Activated T-cell treated with anti-CD3 and anti-CD28 coated beads, Interleukin-2, amount 50 U/mL, for 72 hours (primary cell): ENCODE measurements at regions not wholly inside any gene's neighbourhood (a gene's known extent, or its start where the extent isn't known, plus 50 kb on each side); places are given as distances from the start of the nearest gene placed in this dataset.
"Not testable (repeated sequence)": the region's sequence is repeated elsewhere in the genome, so short reads cannot be mapped to it uniquely, and the experiment has no call there.

Source experiments
- ATAC-seq, 2 donors: fragments of 150-1000 bp; cut with Tn5 transposase; replicated peaks in 1 of 2; 2 replicates each; pipeline ENCODE4 v1.10.0; 2021; ENCODE audit warnings: moderate library complexity in 2 of 2, mild to moderate bottlenecking in 1 of 2
- DNase-seq, 2 donors: peaks; one replicate each; pipeline ENCODE4 v3.0.0; 2021 to 2022; ENCODE audit warnings: mixed read lengths in 1 of 2
- H3K27ac Mint-ChIP-seq: one replicate; pipeline ENCODE4 v1.8.0; 2022; ENCODE audit warnings: mild to moderate bottlenecking, moderate library complexity, mixed read lengths
- H3K27me3 Mint-ChIP-seq: one replicate; pipeline ENCODE4 v1.8.0; 2022; ENCODE audit warnings: low read depth, mixed read lengths
- H3K36me3 Mint-ChIP-seq, 2 donors: one replicate each; pipeline ENCODE4 v1.8.0; 2022; ENCODE audit warnings: mixed read lengths in 2 of 2, mild to moderate bottlenecking in 1 of 2; ENCODE audit not compliant: insufficient read depth in 2 of 2
- H3K4me1 Mint-ChIP-seq: one replicate; pipeline ENCODE4 v1.8.0; 2022; ENCODE audit warnings: low read depth, mixed read lengths
- H3K4me3 Mint-ChIP-seq, 2 donors: one replicate each; pipeline ENCODE4 v1.8.0; 2022; ENCODE audit warnings: mild to moderate bottlenecking in 2 of 2, mixed read lengths in 2 of 2, moderate library complexity in 2 of 2
- H3K9me3 Mint-ChIP-seq, 2 donors: one replicate each; pipeline ENCODE4 v1.8.0; 2022; ENCODE audit warnings: mixed read lengths in 2 of 2

DNA sequence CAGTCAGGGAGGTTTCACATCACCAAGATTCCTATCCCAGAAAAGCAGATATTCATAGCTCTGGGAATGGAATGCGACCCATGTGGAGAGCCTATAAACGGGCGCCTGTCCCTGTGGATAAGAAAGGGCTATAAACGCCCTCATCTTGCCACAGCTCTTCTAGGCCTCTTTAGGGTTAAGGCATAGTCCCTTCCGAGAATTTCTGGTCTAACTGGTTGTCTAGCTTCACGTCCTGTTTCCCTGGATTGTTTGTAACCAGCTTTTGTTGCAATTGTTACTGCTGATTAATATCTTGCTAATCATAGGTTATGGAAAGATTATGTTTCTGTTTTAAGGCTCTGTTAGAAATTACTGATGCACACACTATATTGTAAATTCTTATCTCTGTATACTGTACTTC is 537.6 kb upstream of the RAG2 start:
- not testable (repeated sequence) for ATAC-seq, H3K27me3 Mint-ChIP-seq, H3K4me3 Mint-ChIP-seq, H3K27ac Mint-ChIP-seq, H3K36me3 Mint-ChIP-seq, H3K4me1 Mint-ChIP-seq, DNase-seq
- H3K9me3 Mint-ChIP-seq = peaks cover 12 to 18% of the 10 kb centered on the region in 2 donors

DNA sequence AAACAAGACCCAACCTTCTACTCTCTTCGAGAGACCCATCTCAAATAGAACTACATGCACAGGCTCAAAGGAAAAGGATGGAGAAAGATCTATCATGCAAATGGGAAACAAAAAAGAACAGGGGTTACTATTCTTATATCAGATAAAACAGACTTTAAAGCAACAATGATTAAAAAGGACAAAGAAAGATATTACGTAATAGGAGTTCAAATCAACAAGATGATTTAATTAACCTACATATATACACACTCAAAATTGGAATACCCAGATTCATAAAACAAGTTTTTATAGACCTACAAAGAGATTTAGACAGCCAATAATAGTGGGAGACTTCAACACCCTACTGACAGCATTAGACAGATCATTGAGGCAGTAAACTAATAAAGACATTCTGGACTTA is 536.6 kb upstream of the RAG2 start:
- H3K27ac Mint-ChIP-seq = no peak overlapping the region

DNA sequence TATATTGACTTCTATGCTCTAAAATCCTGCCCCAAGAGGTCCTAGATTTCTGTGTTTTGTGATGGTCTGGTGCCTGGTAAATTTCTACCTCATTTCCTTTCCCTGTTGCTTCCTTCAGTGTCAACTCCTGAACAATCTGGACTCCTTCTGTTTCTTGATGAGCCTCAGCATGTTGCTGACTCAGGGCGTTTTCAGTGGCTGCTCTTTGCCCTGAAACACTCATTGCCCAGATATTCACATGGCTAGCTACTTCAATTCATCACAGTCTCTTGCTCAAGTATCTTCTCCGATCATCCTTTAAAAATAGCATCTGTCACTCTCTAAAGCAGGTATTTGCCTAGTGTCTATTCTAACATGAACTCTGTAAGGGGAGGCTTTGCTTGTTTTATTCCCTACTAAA is 526.3 kb upstream of the RAG2 start:
- Mint-ChIP-seq H3K27ac (no peak overlapping the region), H3K9me3 (peaks cover 3 to 10% of the 10 kb centered on the region in 2 donors), H3K27me3 (no peaks in the 10 kb centered on the region), H3K36me3 (no peaks in the 10 kb centered on the region), H3K4me1 (no peaks in the 10 kb centered on the region), H3K4me3 (no peak overlapping the region)
- no peak for DNase-seq
- no peak for ATAC-seq

More for the DNA sequence above, 536.6 kb upstream of the RAG2 start:
- no peaks in the 10 kb centered on the region for H3K27me3 Mint-ChIP-seq
- peaks cover 0 to 2% of the 10 kb centered on the region in 2 donors for H3K36me3 Mint-ChIP-seq
- H3K4me1 Mint-ChIP-seq = no peaks in the 10 kb centered on the region
- no peak overlapping the region for H3K4me3 Mint-ChIP-seq
- ATAC-seq (no peak), DNase-seq (no peak)
- H3K9me3 Mint-ChIP-seq = peaks cover 15 to 19% of the 10 kb centered on the region in 2 donors

DNA sequence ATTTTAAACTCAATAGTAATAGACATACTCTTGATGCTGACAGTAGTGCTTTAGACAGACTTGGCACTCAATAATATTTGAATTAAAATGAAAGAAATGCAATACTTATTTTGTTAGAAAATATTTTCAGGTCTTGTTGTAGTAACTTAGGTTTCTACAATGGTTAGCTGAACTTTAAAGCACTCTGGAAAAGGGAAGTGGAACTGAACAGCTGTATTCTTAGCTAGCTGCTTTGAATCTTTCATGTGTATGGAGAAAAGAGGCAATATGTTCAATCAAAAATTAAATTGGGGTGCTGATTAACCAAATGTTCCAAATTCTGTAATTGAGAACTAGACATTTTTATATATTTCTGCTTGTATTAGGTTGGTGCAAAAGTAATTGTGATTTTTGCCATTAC is 517.9 kb upstream of the RAG2 start:
- ATAC-seq (no peak), DNase-seq (no peak)
- Mint-ChIP-seq H3K36me3 (no peaks in the 10 kb centered on the region), H3K4me1 (no peaks in the 10 kb centered on the region), H3K4me3 (no peak overlapping the region), H3K9me3 (peaks cover 2 to 5% of the 10 kb centered on the region in 2 donors), H3K27ac (no peak overlapping the region), H3K27me3 (no peaks in the 10 kb centered on the region)

DNA sequence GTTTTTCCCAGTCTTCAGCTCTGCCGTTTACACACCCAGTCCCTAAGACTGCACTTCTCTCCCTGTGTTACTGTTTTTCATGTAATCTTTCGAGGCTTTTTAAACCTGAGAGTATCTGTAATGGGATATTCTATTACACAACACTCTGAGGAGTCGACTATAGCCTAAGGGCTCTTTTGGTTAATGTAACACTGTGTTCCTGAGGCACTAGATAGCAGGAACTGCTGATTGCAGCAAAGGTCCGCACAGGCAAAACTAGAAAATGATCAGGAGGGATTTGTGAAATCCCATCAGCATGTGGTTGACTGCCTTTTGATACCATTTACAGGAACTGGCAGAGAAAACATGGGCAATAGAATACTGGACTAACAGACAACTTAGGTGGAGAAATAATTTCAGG is 512.3 kb upstream of the RAG2 start:
- H3K27me3 Mint-ChIP-seq = no peaks in the 10 kb centered on the region
- DNase-seq (no peak), ATAC-seq (no peak)
- peaks cover 3 to 6% of the 10 kb centered on the region in 2 donors for H3K9me3 Mint-ChIP-seq
- no peak overlapping the region for H3K27ac Mint-ChIP-seq
- no peak overlapping the region for H3K4me3 Mint-ChIP-seq
- no peaks in the 10 kb centered on the region for H3K4me1 Mint-ChIP-seq
- H3K36me3 Mint-ChIP-seq = peaks cover 0 to 2% of the 10 kb centered on the region in 2 donors

DNA sequence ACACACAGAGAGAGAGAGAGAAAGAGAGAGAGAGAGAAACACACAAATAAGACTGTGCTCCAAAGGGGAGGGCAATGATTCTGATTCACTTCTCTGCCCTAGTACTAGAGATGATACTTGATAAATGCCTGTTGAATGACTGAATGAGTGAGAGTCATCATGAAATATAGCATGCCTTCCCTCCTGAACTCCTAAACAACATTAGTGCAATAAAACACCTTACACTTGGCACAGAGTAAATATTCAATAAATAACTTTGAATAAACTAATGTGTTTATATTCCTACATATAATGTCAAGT is 511.2 kb upstream of the RAG2 start:
- Mint-ChIP-seq H3K9me3 (peaks cover 3 to 6% of the 10 kb centered on the region in 2 donors), H3K4me3 (no peak overlapping the region), H3K36me3 (peaks cover 0 to 2% of the 10 kb centered on the region in 2 donors), H3K4me1 (no peaks in the 10 kb centered on the region), H3K27me3 (no peaks in the 10 kb centered on the region), H3K27ac (no peak overlapping the region)
- ATAC-seq (no peak), DNase-seq (no peak)

DNA sequence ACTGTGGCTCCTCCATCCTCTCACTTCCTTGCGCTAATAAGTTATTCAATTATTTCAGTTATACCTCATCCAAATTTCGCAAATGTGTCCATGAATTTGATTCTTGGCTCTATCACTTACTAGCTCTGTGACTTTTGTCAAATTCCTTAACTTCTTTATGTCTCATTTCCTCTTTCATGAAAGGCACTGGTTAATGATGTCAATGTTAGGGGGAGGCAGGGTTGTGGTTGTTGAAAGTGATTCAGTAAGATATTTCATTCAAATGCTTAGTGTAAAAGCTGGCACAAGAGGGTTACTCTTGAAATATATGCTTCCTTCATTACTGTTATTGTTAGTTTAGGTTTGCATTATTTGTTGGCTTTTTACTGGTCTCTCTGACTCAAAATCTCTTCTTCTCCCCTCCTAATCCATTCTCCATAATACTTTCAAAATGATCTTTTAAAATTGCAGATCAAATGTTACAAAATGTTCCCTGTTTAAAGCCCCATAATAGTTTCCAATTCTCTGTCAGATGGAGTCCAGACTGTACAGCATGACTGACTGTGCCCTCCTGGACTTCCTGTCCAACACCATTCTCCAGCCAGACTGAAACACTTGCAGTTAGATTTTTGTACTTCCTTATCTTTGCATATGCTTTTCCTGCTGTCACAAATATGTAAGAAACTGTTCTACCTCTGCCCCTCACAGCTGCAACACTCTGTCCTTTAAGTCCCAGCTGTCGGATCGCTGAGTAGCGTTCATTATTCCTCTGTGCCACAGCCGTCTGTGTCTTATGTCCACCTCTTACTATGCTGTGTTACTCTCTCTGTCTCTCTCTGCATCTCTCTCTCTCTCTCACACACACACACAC is 510.6 kb upstream of the RAG2 start:
- DNase-seq (no peak), ATAC-seq (no peak)
- peaks cover 0 to 2% of the 10 kb centered on the region in 2 donors for H3K36me3 Mint-ChIP-seq
- peaks cover 2 to 6% of the 10 kb centered on the region in 2 donors for H3K9me3 Mint-ChIP-seq
- H3K27ac Mint-ChIP-seq = no peak overlapping the region
- no peaks in the 10 kb centered on the region for H3K4me1 Mint-ChIP-seq
- no peak overlapping the region for H3K4me3 Mint-ChIP-seq
- H3K27me3 Mint-ChIP-seq = no peaks in the 10 kb centered on the region

DNA sequence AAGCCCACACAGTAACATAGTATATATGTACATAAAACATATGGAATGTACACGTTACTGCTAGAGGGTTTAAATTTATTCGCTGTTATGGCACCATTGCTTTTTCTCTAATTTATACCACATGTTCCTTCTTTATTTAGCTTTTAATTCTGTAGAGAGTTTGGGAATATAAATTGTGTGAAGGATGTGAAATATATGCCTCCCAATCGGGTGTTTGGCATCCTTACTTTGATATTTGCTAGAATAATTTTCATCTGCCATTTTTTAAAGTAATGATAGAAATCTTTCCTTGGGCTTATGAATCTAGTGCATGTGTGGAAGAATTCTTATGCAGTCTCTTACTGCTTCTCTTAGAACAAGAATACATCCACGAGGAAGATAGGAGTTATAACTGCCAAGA is 509.8 kb upstream of the RAG2 start:
- H3K27me3 Mint-ChIP-seq = no peaks in the 10 kb centered on the region
- H3K9me3 Mint-ChIP-seq = peaks cover 1 to 6% of the 10 kb centered on the region in 2 donors
- no peaks in the 10 kb centered on the region for H3K4me1 Mint-ChIP-seq
- H3K4me3 Mint-ChIP-seq = no peak overlapping the region
- ATAC-seq (no peak), DNase-seq (no peak)
- peaks cover 0 to 2% of the 10 kb centered on the region in 2 donors for H3K36me3 Mint-ChIP-seq
- H3K27ac Mint-ChIP-seq = no peak overlapping the region

DNA sequence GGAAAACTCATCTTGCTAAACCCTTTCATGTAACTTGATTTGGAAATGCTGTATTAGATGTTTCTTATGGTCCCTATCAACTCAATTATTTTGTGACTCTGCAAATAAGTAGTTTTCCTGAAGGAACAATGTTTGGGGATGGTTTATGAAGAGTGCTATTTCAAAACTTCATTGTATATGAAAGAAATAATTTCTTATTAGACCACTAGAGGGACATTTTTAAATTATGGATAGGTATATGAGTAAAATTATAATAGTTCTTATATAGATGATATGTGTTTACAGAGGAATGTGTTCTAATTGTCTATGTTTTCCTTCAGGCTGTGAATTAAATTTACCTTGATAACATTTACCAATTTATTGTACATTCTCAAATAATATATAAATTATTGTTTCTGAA is 509.4 kb upstream of the RAG2 start:
- no peaks in the 10 kb centered on the region for H3K4me1 Mint-ChIP-seq
- H3K36me3 Mint-ChIP-seq = peaks cover 0 to 2% of the 10 kb centered on the region in 2 donors
- ATAC-seq (no peak), DNase-seq (no peak)
- H3K9me3 Mint-ChIP-seq = peaks cover 1 to 6% of the 10 kb centered on the region in 2 donors
- no peaks in the 10 kb centered on the region for H3K27me3 Mint-ChIP-seq
- no peak overlapping the region for H3K27ac Mint-ChIP-seq
- H3K4me3 Mint-ChIP-seq = no peak overlapping the region

DNA sequence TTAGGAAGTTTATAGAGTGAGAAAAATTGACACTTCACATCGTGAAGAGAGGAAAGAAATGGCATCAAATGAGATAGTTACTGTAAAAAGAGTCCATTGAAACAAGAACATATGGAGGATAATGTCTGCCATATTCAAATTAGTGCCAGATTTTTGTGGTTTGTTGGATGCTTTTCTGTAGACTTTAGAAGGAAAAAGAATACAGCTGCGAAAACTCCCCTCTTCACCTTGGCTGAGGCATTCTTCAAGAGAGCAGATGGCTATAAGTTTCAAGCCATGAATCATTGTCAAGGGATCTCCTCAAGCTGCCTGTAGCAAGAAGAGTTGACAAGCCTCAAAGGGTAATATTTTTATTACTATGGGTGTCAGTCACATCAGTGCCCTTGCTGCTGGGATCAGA is 507.4 kb upstream of the RAG2 start:
- ATAC-seq (no peak), DNase-seq (no peak)
- H3K27me3 Mint-ChIP-seq = no peaks in the 10 kb centered on the region
- H3K9me3 Mint-ChIP-seq = peaks cover 0 to 6% of the 10 kb centered on the region in 2 donors
- no peak overlapping the region for H3K27ac Mint-ChIP-seq
- no peaks in the 10 kb centered on the region for H3K4me1 Mint-ChIP-seq
- no peak overlapping the region for H3K4me3 Mint-ChIP-seq
- H3K36me3 Mint-ChIP-seq = peaks cover 0 to 2% of the 10 kb centered on the region in 2 donors

DNA sequence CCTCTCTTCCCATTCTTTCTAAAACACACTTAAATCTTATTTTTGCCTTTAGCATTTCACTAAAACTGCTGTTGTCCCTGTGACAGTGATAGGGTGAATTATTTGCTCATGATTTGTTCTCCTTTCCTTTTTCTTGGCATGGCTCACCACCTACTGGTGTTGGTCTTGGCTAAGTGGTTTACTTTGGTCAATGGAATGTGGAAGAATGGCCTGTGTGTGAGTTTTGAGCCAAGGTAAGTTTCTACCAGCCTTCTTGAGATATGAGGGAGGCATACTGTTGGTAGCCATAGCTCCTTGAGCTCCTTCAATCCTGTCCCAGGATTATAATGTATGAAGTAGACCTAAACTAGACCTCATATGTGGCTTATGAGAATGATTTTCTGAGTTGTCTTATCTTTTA is 506.3 kb upstream of the RAG2 start:
- Mint-ChIP-seq H3K4me3 (no peak overlapping the region), H3K27me3 (no peaks in the 10 kb centered on the region), H3K4me1 (no peaks in the 10 kb centered on the region), H3K9me3 (peaks cover 0 to 6% of the 10 kb centered on the region in 2 donors), H3K27ac (no peak overlapping the region), H3K36me3 (peaks cover 0 to 2% of the 10 kb centered on the region in 2 donors)
- ATAC-seq = no peak
- DNase-seq = no peak

DNA sequence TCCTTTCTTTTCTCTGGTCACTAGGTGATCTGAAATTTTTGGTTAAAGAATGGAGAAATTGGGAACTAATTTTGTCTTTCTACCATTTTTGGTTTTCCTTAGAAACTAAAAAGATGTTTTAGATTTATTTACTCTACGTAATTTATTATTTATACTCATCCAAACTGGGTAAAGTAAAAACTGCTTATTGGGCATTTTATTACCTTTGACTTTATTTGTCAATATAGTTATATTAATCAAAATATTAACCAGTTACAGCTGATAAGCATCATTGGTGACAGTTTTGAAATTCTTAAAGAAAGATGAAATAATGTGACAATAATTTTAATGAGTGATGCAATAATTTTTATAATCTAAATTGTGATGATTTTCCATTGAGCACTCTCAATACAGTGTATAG is 502.0 kb upstream of the RAG2 start:
- H3K4me3 Mint-ChIP-seq = no peak overlapping the region
- H3K36me3 Mint-ChIP-seq = no peaks in the 10 kb centered on the region
- no peaks in the 10 kb centered on the region for H3K4me1 Mint-ChIP-seq
- H3K9me3 Mint-ChIP-seq = peaks cover 0 to 6% of the 10 kb centered on the region in 2 donors
- ATAC-seq = no peak
- H3K27ac Mint-ChIP-seq = no peak overlapping the region
- H3K27me3 Mint-ChIP-seq = no peaks in the 10 kb centered on the region
- DNase-seq = no peak

DNA sequence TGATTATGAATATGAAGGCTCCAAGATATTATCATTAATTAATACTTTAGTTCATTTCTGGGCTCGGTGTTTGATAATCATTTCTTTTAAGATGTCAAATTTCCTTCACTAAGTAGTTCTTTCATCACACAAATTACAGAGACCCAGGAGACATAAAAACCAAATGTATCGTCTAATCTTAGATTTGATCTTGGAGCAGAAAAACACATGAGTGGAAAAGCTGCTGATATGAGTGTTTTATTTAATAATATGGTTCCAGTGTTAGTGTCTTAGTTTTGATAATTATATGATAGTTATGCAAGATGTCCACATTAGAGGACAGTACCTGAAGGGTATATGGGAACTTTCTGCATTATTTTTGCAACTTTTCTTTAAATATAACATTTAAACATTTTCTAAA is 494.5 kb upstream of the RAG2 start:
- Mint-ChIP-seq H3K9me3 (peaks cover 4% of the 10 kb centered on the region in 2 donors), H3K4me1 (no peaks in the 10 kb centered on the region), H3K27me3 (no peaks in the 10 kb centered on the region), H3K4me3 (no peak overlapping the region), H3K27ac (no peak overlapping the region), H3K36me3 (no peaks in the 10 kb centered on the region)
- ATAC-seq (no peak), DNase-seq (no peak)

DNA sequence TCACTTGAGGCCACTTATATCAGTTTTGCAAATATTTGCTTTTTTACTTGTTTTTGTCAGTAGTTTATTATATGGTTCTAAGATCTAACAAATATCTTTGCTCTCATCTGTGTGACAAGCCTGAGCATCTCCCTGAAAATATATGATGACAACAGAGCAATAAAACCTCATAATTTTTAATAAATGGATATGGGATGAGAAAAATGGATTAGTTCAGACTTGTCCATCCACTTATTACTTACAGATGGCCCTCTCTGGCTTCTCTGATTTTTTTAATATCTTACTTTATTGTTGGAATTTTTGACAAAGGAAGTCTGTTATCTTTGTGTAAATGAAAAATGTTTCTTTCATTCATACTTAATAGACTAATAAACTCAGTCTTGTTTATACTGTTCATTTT is 491.4 kb upstream of the RAG2 start:
- Mint-ChIP-seq H3K4me3 (no peak overlapping the region), H3K27me3 (no peaks in the 10 kb centered on the region), H3K4me1 (no peaks in the 10 kb centered on the region), H3K9me3 (peaks cover 0 to 4% of the 10 kb centered on the region in 2 donors), H3K36me3 (no peaks in the 10 kb centered on the region), H3K27ac (no peak overlapping the region)
- DNase-seq (no peak), ATAC-seq (no peak)
